ENCODE measurements at regions not wholly inside any gene's neighbourhood (a gene's known extent, or its start where the extent isn't known, plus 50 kb on each side); places are given as distances from the start of the nearest gene placed in this dataset.

GRCh38 chr12:41924111-41924510 lies 220.6 kb downstream of the GXYLT1 start:
- no peak for DNase-seq

- no peak for DNase-seq
Measured at GRCh38 chr12:41923351-41923750, 221.3 kb downstream of the GXYLT1 start.

GRCh38 chr12:41920355-41920754 lies 224.3 kb downstream of the GXYLT1 start:
- no peak for DNase-seq

- no peak for DNase-seq
Measured at GRCh38 chr12:41919526-41920261, 225.0 kb downstream of the GXYLT1 start.

- DNase-seq = no peak
Measured at GRCh38 chr12:41919048-41919447, 225.6 kb downstream of the GXYLT1 start.

- DNase-seq = no peak
Measured at GRCh38 chr12:41917938-41918341, 226.7 kb downstream of the GXYLT1 start.

- no peak for DNase-seq
Measured at GRCh38 chr12:41917181-41917580, 227.5 kb downstream of the GXYLT1 start.

- DNase-seq = no peak
Measured at GRCh38 chr12:41910578-41911320, 233.9 kb downstream of the GXYLT1 start.

GRCh38 chr12:41908206-41908605 lies 236.5 kb downstream of the GXYLT1 start:
- no peak for DNase-seq

- no peak for DNase-seq
Measured at GRCh38 chr12:41907550-41907949, 237.1 kb downstream of the GXYLT1 start.

- DNase-seq = no peak
Measured at GRCh38 chr12:41907021-41907420, 237.7 kb downstream of the GXYLT1 start.

GRCh38 chr12:41905759-41906297 lies 238.8 kb downstream of the GXYLT1 start:
- no peak for DNase-seq

- no peak for DNase-seq
Measured at GRCh38 chr12:41905073-41905758, 239.5 kb downstream of the GXYLT1 start.

- no peak for DNase-seq
Measured at GRCh38 chr12:41904041-41904440, 240.6 kb downstream of the GXYLT1 start.

- no peak for DNase-seq
Measured at GRCh38 chr12:41903014-41903708, 241.5 kb downstream of the GXYLT1 start.

- DNase-seq = no peak
Measured at GRCh38 chr12:41899577-41899976, 245.1 kb downstream of the GXYLT1 start.

- no peak for DNase-seq
Measured at GRCh38 chr12:41897593-41897992, 247.1 kb downstream of the GXYLT1 start.

- DNase-seq = no peak
Measured at GRCh38 chr12:41893491-41893890, 251.2 kb downstream of the GXYLT1 start.

GRCh38 chr12:41892302-41892701 lies 252.4 kb downstream of the GXYLT1 start:
- no peak for DNase-seq

GRCh38 chr12:41891226-41891625 lies 253.4 kb downstream of the GXYLT1 start:
- DNase-seq = no peak

GRCh38 chr12:41888285-41888684 lies 256.4 kb downstream of the GXYLT1 start:
- DNase-seq = no peak

GRCh38 chr12:41881891-41882805 lies 262.5 kb downstream of the GXYLT1 start:
- no peak for DNase-seq

Data from T1000 (cell line).